Esophagus muscularis mucosa (tissue), 4 donors: ENCODE measurements at regions not wholly inside any gene's neighbourhood (a gene's known extent, or its start where the extent isn't known, plus 50 kb on each side); places are given as distances from the start of the nearest gene placed in this dataset.

ENCODE experiments used
- DNase-seq: peaks from one replicate; pipeline ENCODE4 v3.0.0-alpha.2; 2017; ENCODE audit errors: extremely low spot score
- H3K27ac ChIP-seq, 4 donors: fragments of 200-600 bp; sonication (generic); replicated peaks in 1 of 4; 1 replicate in 3 of 4; 2 replicates in 1 of 4; pipeline ENCODE4 v1.5.1; 2016 to 2019; ENCODE audit warnings: mild to moderate bottlenecking in 1 of 4
- H3K27me3 ChIP-seq, 4 donors: fragments of 200-600 bp; sonication (generic); one replicate each; pipeline versions ENCODE4 v1.5.1 to v1.6.0; 2016 to 2019
- H3K36me3 ChIP-seq, 4 donors: fragments of 200-600 bp; sonication (generic); one replicate each; pipeline ENCODE4 v1.5.1; 2016 to 2019
- H3K4me1 ChIP-seq, 4 donors: fragments of 200-600 bp; sonication (generic); one replicate each; pipeline ENCODE4 v1.5.1; 2016 to 2019
- H3K4me3 ChIP-seq, 4 donors: fragments of 200-600 bp; sonication (generic); 1 replicate in 2 of 4; 2 replicates in 2 of 4; pipeline ENCODE4 v1.5.1; 2016 to 2019; ENCODE audit warnings: mild to moderate bottlenecking in 4 of 4, moderate library complexity in 1 of 4
- H3K9me3 ChIP-seq, 4 donors: fragments of 200-600 bp; sonication (generic); 1 replicate in 3 of 4; 2 replicates in 1 of 4; pipeline ENCODE4 v1.5.1; 2016 to 2019
- CTCF ChIP-seq, 3 experiments: fragments of 200-600 bp in 2 of 3; fragments of 450-650 bp in 1 of 3; sonication (generic) in 2 of 3; IDR thresholded peaks; one replicate each; pipeline ENCODE4 v1.5.1; 2017 to 2019; ENCODE audit warnings: antibody characterized with exemption in 3 of 3, mild to moderate bottlenecking in 2 of 3, moderate library complexity in 1 of 3
- EP300 ChIP-seq: sonication (generic); formaldehyde crosslinking; IDR thresholded peaks from one replicate; pipeline ENCODE4 v1.6.1; 2017; ENCODE audit warnings: antibody characterized with exemption
- POLR2A ChIP-seq: fragments of 450-650 bp; IDR thresholded peaks from one replicate; pipeline ENCODE4 v1.6.1; 2017; ENCODE audit warnings: antibody characterized with exemption, moderate library complexity, mild to moderate bottlenecking, low read depth
- POLR2AphosphoS5 ChIP-seq, 2 donors: sonication (generic); formaldehyde crosslinking; IDR thresholded peaks; one replicate each; pipeline ENCODE4 v1.6.1; 2017; ENCODE audit warnings: antibody characterized with exemption in 2 of 2
- WGBS: methylation state at CpG from one replicate; pipeline ENCODE4 v1.1.5; 2018; 5-methylcytosine and 5-hydroxymethylcytosine counted together
- intact Hi-C: fragments of 100-400 bp; cut with DNase I; formaldehyde crosslinking; loops from one replicate; pipeline ENCODE4 v1.15.1; 2023

- Histone ChIP-seq H3K27me3 (no peaks in the 10 kb centered on the region), H3K4me3 (no peak overlapping the region), H3K9me3 (no peaks in the 10 kb centered on the region), H3K4me1 (peaks cover 2 to 15% (median 9%) of the 10 kb centered on the region in 4 donors), H3K36me3 (no peaks in the 10 kb centered on the region), H3K27ac (no peak overlapping the region)
- intact Hi-C loops = no loop called here
- no peak for DNase-seq
- WGBS = 73% methylated on average over 6 of the region's 6 CpGs
- no peak for TF ChIP-seq CTCF (IDR thresholded peaks at IDR 0.05)
- no peak for TF ChIP-seq EP300
- no peak for TF ChIP-seq POLR2AphosphoS5 (IDR thresholded peaks at IDR 0.05)
- no peak for TF ChIP-seq POLR2A
Observed at GRCh38 chr3:66808891-66809594, 189.1 kb upstream of the KBTBD8 start.

GRCh38 chr3:66809595-66809958 is 188.5 kb upstream of the KBTBD8 start:
- TF ChIP-seq CTCF (IDR thresholded peaks at IDR 0.05) (no peak), EP300 (no peak), POLR2A (no peak), POLR2AphosphoS5 (IDR thresholded peaks at IDR 0.05) (no peak)
- 82% methylated on average over 4 of the region's 4 CpGs for WGBS
- Histone ChIP-seq H3K4me1 (peaks cover 0 to 11% (median 5%) of the 10 kb centered on the region in 4 donors), H3K36me3 (no peaks in the 10 kb centered on the region), H3K9me3 (no peaks in the 10 kb centered on the region), H3K27ac (no peak overlapping the region), H3K27me3 (no peaks in the 10 kb centered on the region), H3K4me3 (no peak overlapping the region)
- intact Hi-C loops = no loop called here
- no peak for DNase-seq

GRCh38 chr3:66812136-66812535 is 186.0 kb upstream of the KBTBD8 start:
- no peak for TF ChIP-seq CTCF (IDR thresholded peaks at IDR 0.05)
- no peak for TF ChIP-seq POLR2AphosphoS5 (IDR thresholded peaks at IDR 0.05)
- TF ChIP-seq POLR2A = no peak
- no peak for TF ChIP-seq EP300
- WGBS = 87% methylated on average over 2 of the region's 2 CpGs
- intact Hi-C loops = no loop called here
- Histone ChIP-seq H3K27ac (no peak overlapping the region), H3K27me3 (no peaks in the 10 kb centered on the region), H3K4me3 (no peak overlapping the region), H3K9me3 (no peaks in the 10 kb centered on the region), H3K4me1 (peaks cover 0 to 19% (median 11%) of the 10 kb centered on the region in 4 donors), H3K36me3 (no peaks in the 10 kb centered on the region)
- no peak for DNase-seq

- Histone ChIP-seq H3K9me3 (no peaks in the 10 kb centered on the region), H3K27ac (no peak overlapping the region), H3K4me1 (peaks cover 0 to 19% (median 11%) of the 10 kb centered on the region in 4 donors), H3K36me3 (no peaks in the 10 kb centered on the region), H3K27me3 (no peaks in the 10 kb centered on the region), H3K4me3 (no peak overlapping the region)
- no peak for DNase-seq
- TF ChIP-seq POLR2AphosphoS5 (IDR thresholded peaks at IDR 0.05) (no peak), EP300 (no peak), CTCF (IDR thresholded peaks at IDR 0.05) (no peak), POLR2A (no peak)
- intact Hi-C loops = no loop called here
- 100% methylated on average over 1 of the region's 1 CpG for WGBS
Observed at GRCh38 chr3:66812741-66813140, 185.4 kb upstream of the KBTBD8 start.
